GOT3 (cell line): ENCODE measurements at regions not wholly inside any gene's neighbourhood (a gene's known extent, or its start where the extent isn't known, plus 50 kb on each side); places are given as distances from the start of the nearest gene placed in this dataset.
"Not testable (repeated sequence)": the region's sequence is repeated elsewhere in the genome, so short reads cannot be mapped to it uniquely, and the experiment has no call there.

ENCODE experiments used
- DNase-seq: peaks from one replicate; lab custom pipeline; 2025; ENCODE audit warnings: mixed read lengths; lab: John Stamatoyannopoulos, UW

DNA sequence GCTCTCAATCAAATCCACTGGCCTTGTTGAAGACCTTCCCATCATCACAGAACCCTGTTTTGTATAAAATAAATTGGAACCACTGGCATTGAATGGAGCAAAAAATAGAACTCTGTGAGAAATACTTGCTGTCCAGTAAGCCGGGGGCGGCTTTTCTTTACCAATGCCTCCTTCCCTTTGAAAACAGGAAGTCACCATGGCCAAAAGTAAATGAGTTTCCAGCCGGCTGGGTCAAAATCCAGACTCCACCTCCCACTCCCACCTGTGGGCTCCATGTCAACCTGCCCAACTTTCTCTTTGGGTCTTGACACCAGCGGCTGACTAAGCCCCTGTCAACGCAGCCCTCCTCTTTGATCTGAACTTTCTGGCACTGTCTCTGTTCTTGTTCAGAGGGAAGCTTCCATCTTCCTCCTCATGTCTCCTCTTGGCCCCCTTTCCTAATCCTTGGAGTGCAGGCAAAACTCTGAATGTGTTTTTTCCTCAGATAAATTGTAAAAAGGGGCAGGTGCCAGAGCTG, 95.2 kb downstream of the TFAP2C start:
- no peak for DNase-seq

DNA sequence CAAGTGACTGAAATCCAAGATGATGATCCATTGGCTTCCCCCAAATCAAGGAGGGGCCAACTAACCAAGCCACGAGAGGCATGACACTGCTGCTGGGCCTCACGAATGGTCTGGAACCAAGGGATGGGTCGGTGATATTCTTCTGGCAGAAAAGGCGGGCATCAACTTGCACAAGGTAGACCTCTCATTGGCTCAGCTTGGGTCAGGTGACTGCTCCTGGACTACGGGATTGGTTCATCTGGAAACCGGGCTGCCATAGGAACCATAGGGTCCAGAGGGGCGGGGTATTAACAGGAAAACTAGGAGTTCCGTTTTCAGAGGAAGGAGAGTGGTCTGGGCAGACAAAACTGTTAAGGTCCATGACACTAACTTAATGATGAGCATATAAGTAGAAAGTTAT, 100.9 kb downstream of the TFAP2C start:
- no peak for DNase-seq

DNA sequence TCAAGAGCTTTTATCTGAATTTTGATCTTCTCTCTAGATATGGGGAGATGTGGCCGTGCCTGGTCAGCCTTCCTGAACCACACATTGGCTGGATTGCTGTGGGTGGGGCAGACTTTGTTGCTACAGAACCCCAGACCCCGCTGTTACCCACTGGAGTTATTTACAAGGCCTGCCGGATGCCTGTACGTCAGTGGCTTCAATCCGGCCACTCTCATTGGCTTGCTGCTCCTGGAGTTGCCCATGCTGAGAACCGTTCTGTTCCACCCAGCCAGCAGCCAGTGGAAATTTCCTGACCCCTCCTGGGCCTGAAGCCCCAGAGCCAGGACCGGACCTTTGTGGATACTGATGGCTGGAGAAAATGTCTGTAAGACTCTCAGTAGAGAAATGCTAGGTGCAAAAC, 101.9 kb downstream of the TFAP2C start:
- no peak for DNase-seq

DNA sequence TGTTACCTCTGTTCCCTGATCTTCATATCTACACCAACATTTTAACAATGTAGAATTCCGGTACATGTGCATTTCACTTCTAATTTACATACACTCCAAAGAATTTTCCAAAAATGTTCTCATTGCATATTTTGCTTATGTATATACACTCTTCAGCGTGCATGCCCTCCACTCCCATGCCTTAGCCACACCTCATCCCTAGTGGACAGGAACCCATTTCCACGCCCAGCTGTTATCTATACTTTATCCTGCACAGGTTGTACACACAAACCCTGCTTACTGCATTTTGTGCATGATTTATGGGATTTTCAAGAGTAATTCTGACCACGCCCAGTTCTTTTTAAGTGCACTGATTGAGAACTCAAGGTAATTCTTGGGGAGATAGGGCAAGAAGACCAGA, 102.4 kb downstream of the TFAP2C start:
- DNase-seq, result no peak

DNA sequence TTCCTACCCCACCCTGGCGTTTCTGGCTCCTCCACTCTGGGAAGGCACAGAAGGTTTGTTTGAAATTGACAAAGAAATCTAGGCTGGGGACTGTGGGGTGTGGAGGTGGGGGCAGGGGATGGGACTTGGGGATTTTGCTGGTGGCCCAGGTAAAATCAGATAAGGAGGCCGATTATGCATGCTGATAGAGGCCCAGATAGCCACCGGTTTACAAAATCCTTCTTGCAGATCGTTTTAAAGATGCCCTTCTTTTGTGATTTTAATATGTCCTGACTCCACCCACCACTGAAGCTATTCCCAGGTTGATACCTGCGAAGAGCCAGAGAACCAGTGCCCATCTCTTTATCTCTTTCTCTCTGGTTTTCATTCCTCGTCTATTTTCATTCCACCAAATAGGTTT, 104.9 kb downstream of the TFAP2C start:
- no peak for DNase-seq

DNA sequence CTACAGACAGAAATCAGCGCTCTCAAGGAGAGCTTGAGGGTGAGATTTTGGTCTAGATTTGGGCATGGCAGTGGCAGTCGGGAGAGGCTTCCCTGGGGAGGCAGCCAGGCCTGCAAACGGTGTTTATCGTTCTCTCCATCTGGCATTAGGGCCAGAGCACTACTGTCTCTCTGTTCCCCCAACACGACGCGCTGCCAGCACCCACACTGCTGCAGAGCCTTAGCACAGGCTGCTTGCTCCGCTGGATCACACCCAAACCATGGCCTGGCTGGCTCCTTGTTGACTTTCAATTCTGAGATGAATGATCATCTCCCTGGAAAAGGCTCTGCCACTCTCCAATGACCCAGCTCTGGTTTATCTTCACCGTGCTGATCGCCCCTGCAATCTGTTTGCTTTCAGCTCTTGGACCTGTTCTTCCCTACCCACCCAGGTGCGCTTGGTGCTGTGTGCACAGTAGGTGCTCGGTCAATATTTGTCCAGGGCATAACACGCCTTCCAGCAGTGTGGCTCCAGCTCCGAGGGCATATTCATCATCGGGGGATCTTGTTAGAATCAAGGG, 106.1 kb downstream of the TFAP2C start:
- no peak for DNase-seq

DNA sequence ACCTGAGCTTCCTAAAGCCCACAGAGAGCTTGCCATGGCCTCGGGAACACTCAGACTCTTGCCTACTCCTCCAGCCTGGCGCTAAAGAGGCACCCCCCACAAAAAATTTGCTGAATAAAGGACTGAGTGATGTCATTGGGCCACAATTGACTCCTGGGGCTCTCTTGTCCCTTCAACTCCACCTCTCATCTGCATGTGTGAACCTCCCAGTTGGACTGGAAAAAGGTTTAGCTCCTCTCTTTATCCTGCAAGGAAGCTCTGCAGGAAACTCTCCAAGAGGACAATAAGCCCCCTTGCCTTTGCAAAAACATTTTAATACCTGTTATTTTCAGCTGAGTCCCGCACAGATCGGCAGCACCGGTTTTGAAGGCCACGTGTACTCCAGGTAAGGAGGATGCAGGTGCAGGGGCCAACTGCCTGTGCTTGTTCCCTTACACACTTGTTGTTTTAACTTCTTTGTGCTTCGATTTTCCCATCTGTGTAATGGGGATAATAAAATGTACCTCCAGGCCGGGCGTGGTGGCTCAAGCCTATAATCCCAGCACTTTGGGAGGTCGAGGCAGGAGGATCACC, 107.3 kb downstream of the TFAP2C start:
- DNase-seq, result no peak

DNA sequence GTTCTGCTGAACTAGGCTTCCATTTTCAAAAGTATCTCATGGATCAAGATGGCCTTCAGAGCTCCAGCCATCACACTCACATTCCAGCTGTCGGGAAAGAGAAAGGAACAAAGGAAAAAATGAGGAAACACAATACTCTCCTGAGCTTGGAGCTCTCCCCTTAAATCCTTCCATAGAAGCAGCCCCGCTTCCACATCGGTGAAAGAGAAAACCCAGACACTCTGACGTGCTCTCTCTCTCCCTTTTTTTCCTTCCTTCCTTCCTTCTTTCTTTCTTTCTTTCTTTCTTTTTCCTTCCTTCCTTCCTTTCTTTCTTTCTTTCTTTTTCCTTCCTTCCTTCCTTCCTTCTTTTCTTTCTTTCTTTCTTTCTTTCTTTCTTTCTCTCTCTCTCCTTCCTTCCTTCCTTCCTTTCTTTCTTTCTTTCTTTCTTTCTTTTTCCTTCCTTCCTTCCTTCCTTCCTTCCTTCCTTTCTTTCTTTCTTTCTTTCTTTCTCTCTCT, 115.3 kb downstream of the TFAP2C start:
- DNase-seq, result not testable (repeated sequence)

DNA sequence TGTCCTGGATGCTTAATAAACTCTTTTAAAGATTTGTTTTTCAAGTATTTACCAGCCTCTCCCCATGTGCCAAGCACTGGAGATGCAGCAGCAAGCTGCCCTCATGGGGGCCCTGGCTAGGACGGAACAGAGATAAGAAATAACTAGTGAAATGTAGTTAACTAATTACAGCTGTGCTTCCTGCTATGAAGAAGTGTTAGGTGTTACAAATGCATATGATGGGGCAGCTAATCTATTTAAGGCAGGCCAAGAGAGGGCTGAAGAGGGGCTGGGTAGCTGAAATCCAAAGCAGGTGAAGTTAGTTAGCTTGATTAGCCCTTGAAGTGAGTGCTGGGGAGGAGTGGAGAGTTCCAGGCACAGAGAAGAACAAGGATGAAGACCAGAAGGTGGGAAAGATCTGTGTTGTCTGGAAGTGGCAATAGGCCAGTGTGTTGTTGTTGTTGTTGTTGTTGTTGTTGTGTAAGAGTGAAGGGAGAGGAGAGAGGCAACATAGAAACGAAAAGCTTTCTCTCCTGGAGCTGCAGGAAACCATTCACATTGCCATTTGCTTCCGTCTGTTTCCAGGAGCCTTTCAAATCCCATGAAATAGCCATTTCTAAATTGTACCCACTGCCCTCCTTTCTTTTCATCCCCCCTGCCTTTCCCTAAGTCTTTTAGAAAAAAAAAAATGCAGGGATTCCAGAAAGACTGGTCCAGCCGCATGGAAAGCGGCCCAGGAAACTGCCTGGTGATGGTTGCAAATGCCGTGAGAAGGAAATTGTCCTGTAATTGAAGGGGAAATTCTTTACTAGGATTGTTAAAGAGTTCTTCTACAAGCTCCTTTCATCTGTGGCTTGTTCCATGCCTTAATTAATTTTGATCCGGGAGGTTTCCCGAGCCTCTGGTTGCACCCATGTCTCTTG, 119.6 kb downstream of the TFAP2C start:
- DNase-seq, result no peak

DNA sequence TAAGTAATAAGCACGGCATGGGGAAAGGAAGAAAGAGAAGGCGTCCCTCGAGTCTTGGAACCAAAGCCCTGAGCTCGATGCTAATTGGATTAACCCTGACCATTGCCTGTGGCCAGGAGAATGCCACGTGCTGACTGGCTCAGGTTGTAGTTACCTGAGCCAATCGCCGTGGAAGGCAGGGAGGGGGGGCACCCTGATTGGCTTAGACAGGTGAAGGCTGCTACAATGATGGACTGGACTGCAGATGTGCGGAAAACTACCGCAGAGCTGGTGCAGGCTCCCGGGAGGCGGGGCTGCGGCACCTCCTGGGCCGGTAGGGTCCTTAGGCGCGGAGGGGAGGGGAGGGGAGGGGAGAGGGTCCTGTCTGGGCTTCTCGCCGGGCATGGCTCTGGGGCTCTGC, 121.3 kb downstream of the TFAP2C start:
- DNase-seq, result no peak

DNA sequence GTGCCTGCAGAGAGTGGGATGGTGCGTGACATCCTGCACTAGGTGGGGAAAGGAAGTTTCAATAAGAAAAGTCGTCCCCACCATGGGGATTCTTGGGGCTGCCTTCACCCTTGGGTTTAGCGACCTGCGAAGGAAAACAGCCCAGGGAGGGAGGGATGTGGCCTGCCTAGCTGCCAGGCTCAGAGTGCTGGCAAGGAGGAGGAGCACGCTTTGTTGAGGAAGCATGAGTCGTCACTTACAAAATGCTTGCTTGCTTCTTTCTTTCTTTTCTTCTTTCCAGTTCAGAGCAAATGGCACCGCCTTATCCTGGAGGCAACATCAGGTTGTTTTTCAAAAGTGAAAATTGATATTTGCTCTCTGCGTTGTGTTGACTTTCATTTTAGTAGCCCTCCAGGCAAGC, 123.2 kb downstream of the TFAP2C start:
- no peak for DNase-seq

DNA sequence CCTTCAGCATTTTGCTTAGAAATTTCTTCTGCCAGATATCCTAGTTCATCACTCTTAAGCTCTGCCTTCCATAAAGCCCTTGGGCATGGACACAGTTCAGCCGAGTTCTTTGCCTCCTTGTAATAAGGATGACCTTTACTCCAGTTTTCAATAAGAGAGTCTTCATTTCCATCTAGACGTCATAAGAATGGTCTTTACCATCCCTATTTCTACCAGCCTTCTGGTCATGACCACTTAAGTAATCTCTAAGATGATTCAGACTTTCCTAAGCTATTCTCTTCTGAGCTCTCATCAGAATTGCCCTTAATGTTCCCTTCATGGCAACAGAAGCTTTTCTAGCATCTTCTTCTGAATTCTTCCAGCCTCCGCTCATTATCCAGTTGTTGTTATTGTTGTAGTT, 126.1 kb downstream of the TFAP2C start:
- DNase-seq, result no peak

DNA sequence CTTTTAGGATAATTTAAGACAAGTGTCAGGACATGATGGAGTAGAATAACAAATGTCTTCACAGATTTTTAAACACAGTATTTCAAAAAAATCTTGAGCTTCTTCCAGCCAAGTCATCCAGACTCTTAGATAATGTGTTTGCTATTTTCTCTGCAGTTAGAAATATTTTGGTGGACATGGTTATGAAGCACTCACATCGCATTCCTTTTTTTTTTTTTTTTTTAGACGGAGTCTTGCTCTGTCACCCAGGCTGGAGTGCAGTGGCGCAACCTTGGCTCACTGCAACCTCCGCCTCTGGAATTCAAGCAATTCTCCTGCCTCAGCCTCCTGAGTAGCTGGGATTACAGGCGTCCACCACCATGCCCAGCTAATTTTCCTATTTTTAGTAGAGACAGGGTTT, 127.6 kb downstream of the TFAP2C start:
- not testable (repeated sequence) for DNase-seq

DNA sequence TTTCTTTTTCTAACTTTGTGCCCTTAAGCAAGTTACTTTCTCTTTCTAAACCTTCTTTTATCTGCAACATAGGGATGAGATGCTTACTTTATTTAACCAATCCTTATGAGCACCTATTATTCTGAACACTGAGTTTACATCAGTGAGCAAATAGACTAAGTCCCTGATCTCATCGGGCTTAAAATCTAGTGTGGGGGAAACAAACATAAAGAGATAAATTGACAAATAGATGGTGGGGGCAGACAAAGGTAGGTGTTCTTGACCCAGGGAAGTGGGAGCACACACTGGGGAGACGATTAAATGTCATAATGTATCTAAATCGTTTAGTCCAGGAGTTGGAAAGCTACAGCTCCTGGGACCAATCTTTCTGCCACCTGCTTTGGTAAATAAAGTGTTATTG, 129.6 kb downstream of the TFAP2C start:
- no peak for DNase-seq

DNA sequence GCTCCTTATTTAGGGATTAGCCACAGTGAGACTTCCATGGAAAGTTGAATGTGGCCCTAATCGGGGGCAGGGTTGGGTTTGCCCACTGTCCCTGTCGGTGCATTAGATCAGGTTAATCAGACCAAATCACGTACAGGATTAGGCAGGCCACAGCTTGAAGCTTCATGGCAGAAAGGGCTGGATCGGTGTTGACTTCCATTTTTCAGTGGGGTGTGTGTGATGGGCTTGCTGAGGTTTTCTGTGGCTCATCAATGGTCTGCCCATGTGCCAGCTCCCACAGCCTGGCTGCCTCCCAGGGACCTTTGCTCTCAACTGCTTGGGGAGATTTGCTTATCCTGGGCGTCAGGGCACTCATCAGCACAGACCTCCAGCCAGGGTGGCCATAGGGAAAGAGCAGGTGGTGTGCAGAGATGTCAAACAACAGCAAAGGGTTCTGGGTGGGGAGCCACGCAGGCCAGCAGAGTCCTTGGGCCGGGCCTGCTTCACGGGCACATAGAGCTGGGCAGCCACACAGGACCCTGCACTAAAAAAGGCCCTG, 130.7 kb downstream of the TFAP2C start:
- no peak for DNase-seq

DNA sequence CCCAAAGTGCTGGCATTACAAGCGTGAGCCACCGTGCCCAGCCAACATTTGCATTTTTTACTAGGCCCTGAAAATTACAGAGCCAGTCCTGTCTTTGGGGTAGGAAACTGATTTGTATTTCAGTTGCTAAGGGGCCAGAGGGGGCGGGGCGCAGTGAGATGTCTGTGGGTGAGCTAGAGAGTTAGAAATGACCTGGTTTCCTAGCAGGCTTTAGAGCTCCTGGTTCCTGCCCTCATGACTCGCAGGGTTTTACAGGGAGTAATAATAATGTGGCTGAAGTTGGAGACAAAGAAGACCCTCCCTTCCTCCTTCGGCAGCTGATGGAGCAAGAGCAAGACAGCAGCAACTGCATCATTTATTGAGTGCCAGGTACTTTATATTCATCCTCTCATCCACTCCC, 131.5 kb downstream of the TFAP2C start:
- DNase-seq, result no peak

DNA sequence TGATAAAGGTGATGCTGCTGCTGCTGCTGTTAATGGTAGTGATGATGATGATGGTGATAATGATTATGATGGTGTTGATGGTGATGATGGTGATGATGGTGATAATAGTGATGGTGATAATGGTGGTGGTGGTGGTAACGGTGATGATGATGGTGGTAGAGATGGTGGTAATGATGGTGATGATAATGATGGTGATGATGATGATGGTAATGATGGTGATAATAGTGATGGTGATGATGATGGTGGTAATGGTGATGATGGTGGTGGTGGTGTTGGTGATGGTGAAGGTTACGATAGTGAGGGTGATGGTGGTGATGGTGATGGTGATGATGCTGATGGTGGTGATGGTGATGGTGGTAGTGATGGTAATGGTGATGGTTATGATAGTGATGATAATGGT, 132.3 kb downstream of the TFAP2C start:
- no peak for DNase-seq

DNA sequence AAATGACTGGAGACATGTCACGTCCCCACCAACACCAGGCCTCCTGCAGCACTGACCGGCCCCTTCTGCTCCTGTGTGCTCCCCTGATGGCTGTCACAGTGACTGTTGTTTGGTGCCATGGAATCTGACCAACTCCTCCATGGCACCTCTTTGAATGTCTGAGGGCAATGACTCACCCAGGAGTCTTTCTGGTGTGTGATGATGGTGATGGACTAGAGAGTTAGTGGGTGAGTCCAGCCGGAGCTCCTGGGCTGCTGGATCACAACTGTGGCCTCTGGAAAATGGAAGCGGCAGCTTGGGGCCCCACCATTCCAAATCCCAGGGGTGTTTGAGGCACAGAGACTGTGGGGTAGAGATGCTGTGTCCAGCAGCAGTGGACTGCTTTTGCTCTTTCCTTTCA, 133.3 kb downstream of the TFAP2C start:
- DNase-seq, result no peak

DNA sequence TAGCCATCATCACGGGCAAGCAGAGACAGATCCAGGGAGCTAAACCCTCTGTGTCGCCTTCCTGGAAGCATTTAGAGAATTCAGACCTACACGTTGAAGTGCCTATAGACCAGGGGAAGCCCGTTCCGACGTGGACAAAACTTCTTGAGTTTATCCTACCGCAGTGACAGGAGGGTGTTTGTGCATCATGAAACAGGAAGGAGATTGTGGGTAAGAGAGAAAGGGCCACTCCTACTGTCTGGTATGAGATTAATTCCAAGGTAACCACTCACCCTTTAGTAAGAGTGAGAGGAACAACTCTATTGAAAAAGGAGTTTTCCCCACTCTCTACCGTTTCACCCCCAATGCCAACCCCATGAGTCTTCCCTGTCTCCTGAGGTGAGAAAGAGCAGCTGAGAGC, 133.7 kb downstream of the TFAP2C start:
- DNase-seq, result no peak

DNA sequence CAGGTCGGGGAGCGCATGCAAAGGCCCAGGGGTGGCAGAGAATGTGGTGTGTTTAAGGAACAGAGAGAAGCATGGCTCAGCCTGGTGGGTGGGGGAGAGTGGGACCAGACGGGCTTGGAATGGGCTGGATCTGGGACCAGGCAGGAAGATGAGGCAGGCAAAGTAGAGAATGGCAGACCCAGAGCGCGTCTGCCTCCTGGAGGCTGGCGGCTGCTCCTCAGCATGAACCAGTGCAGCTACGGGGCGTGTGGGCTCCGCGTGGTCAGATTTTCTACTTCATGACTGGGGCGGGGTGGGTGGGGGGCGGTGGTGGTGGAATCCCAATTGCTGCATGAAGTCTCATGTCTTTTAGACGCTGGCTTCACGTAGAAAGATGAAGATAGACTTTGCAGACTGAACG, 135.6 kb downstream of the TFAP2C start:
- DNase-seq, result no peak

DNA sequence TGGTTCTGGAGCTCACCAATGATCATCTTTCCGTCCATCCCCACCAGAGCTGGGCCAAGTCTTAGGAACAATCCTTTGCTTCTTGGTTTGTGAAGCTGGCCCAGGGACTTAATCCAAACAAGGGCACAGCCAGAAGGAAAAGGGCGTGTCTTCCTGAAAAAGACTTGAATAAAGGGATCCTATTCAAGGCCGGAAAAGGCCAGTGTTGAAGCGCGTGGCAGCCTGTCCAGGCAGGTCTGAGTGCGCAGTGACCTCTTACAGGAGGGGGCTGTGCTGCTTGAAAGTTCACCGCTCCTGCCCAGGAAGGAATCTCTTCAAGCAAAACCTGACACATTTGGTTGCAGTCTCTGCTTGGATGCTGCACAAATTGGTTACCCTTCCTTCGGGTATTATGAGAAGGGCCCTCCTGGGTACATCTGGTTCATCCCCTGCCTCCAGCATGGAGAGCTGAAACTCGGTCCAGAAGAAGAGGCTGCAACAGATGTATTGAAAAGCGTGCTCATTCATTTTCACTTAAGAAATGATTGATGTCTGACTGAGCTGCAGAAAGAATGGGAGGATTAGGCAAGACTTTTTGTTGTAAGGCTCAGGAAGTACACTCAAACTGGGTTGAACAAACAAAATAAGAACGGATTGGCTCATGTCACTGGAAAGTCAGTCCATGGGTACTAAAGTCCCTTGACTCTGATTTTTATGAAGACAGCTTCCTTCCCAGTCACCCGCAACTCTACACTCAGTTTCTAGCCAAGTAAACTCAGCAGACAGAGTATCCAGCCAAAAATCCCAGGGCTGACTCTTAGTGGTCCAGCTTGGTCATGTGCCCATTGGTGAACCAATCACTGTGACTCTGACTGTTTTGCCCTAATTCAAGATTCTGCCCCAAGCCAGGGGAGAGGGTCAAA, 136.3 kb downstream of the TFAP2C start:
- DNase-seq, result no peak

DNA sequence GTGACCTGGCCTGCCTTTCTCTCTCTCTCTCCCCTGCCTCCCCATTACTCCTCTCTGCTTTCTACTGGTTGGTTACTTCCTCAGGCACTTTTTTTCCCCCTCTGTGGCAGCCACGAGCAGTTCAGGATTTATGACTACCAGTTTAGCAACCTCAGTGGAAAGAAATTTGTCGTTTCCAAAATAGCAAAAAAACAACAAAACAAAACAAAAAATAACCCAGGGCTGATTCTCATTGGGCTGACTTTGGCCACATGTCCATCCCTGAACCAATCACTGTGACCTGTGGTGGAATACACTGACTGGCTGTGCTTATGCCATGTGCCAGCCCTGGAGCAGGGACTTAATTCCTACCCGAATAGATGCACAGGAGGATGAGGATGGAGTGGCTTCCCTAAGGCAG, 137.4 kb downstream of the TFAP2C start:
- DNase-seq, result no peak
